GM12865 (cell line): ENCODE measurements at regions not wholly inside any gene's neighbourhood (a gene's known extent, or its start where the extent isn't known, plus 50 kb on each side); places are given as distances from the start of the nearest gene placed in this dataset.

Experiments used
- DNase-seq: peaks from one replicate; pipeline ENCODE4 v3.0.0; 2010; ENCODE audit warnings: low read depth
- H3K4me3 ChIP-seq: 2 replicates; pipeline ENCODE4 v1.5.1; 2011; ENCODE audit warnings: mild to moderate bottlenecking, low read depth, low read length, control low read depth
- CTCF ChIP-seq: IDR thresholded peaks from 2 replicates; pipeline ENCODE4 v1.5.1; 2011; ENCODE audit warnings: low read length, control low read depth, low read depth, inconsistent platforms; ENCODE audit not compliant: insufficient read depth; ENCODE audit errors: missing control alignments

- no peak for TF ChIP-seq CTCF
- H3K4me3 ChIP-seq = no peak overlapping the region
- no peak for DNase-seq
Measured at GRCh38 chr2:192729369-192729768, 534.6 kb upstream of the TMEFF2 start.

- no peak for TF ChIP-seq CTCF
- H3K4me3 ChIP-seq = no peak overlapping the region
- no peak for DNase-seq
Measured at GRCh38 chr2:192725991-192726390, 531.3 kb upstream of the TMEFF2 start.

- no peak for DNase-seq
- no peak for TF ChIP-seq CTCF
- H3K4me3 ChIP-seq = no peak overlapping the region
Measured at GRCh38 chr2:192719629-192720028, 524.9 kb upstream of the TMEFF2 start.

GRCh38 chr2:192718340-192718739 is 523.6 kb upstream of the TMEFF2 start:
- DNase-seq = no peak
- TF ChIP-seq CTCF = no peak
- no peak overlapping the region for H3K4me3 ChIP-seq

- no peak overlapping the region for H3K4me3 ChIP-seq
- no peak for TF ChIP-seq CTCF
- DNase-seq = no peak
Measured at GRCh38 chr2:192700934-192701333, 506.2 kb upstream of the TMEFF2 start.

GRCh38 chr2:192697880-192698279 is 503.1 kb upstream of the TMEFF2 start:
- DNase-seq = no peak
- TF ChIP-seq CTCF = no peak
- no peak overlapping the region for H3K4me3 ChIP-seq

GRCh38 chr2:192696857-192697256 is 502.1 kb upstream of the TMEFF2 start:
- peak overlapping the region; percentile 10; the same call in 1 of the 2 replicates for H3K4me3 ChIP-seq
- no peak for TF ChIP-seq CTCF
- peak; percentile 7 for DNase-seq
